ENCODE measurements at regions not wholly inside any gene's neighbourhood (a gene's known extent, or its start where the extent isn't known, plus 50 kb on each side); places are given as distances from the start of the nearest gene placed in this dataset.

GRCh38 chr22:49234459-49234858 lies 593.2 kb downstream of the BRD1 start:
- Histone ChIP-seq H2BK15ac (ENCODE audit: low read length) (no peak overlapping the region), H2BK5ac (ENCODE audit: low read length) (no peak overlapping the region), H3K14ac (ENCODE audit: low read length) (no peak overlapping the region), H2BK12ac (ENCODE audit: low read length) (no peak overlapping the region), H2AK5ac (ENCODE audit: low read depth, low read length) (no peak overlapping the region), H2AFZ (ENCODE audit: low read length) (no peak overlapping the region), H3K4me3 (ENCODE audit: low read length in 2 of 2) (no peak overlapping the region), H3K4me2 (ENCODE audit: insufficient read depth, low read length, poor library complexity, severe bottlenecking) (no peak overlapping the region), H3K9me3 (replicated peaks in 1 of 2; ENCODE audit: control insufficient read depth in 2 of 2, insufficient read depth in 1 of 2, low read depth in 1 of 2, low read length in 2 of 2) (no peaks in the 10 kb centered on the region), H3K23ac (ENCODE audit: low read depth, low read length, poor library complexity) (no peak overlapping the region), H3K18ac (ENCODE audit: low read length) (no peak overlapping the region), H3K36me3 (replicated peaks in 1 of 2; ENCODE audit: control insufficient read depth in 2 of 2, insufficient read depth in 2 of 2, low read length in 2 of 2) (no peaks in the 10 kb centered on the region), H3K27ac (replicated peaks; ENCODE audit: low read length) (no peak overlapping the region), H3K9ac (ENCODE audit: low read depth, low read length, poor library complexity) (no peak overlapping the region), H3K4ac (ENCODE audit: low read length) (no peak overlapping the region), H3K79me1 (ENCODE audit: low read depth, low read length) (peaks cover 1% of the 10 kb centered on the region), H4K8ac (ENCODE audit: low read depth, low read length) (no peak overlapping the region), H3K27me3 (ENCODE audit: control insufficient read depth in 3 of 3, insufficient read depth in 3 of 3, low read depth in 1 of 3, low read length in 3 of 3) (no peaks in the 10 kb centered on the region), H4K91ac (ENCODE audit: low read depth, low read length, poor library complexity) (no peak overlapping the region), H2BK120ac (ENCODE audit: low read depth, low read length) (no peak overlapping the region), H3K4me1 (ENCODE audit: control insufficient read depth in 2 of 2, insufficient read depth in 1 of 2, low read depth in 1 of 2, low read length in 2 of 2) (peaks cover 0 to 18% of the 10 kb centered on the region in 2 donors)
- WGBS, 2 donors (ENCODE audit: extremely low coverage in 2 of 2, insufficient read length in 2 of 2, insufficient replicate concordance in 1 of 2): no CpG with 5 or more reads among the region's 3 CpGs
- no peak for DNase-seq (ENCODE audit: low spot score)

- Histone ChIP-seq H3K27ac (replicated peaks; ENCODE audit: low read length) (no peak overlapping the region), H2BK15ac (ENCODE audit: low read length) (no peak overlapping the region), H3K9me3 (replicated peaks in 1 of 2; ENCODE audit: control insufficient read depth in 2 of 2, insufficient read depth in 1 of 2, low read depth in 1 of 2, low read length in 2 of 2) (no peaks in the 10 kb centered on the region), H4K8ac (ENCODE audit: low read depth, low read length) (no peak overlapping the region), H4K91ac (ENCODE audit: low read depth, low read length, poor library complexity) (no peak overlapping the region), H3K79me1 (ENCODE audit: low read depth, low read length) (no peaks in the 10 kb centered on the region), H2BK5ac (ENCODE audit: low read length) (no peak overlapping the region), H3K4me1 (ENCODE audit: control insufficient read depth in 2 of 2, insufficient read depth in 1 of 2, low read depth in 1 of 2, low read length in 2 of 2) (peaks cover 0 to 18% of the 10 kb centered on the region in 2 donors), H3K27me3 (ENCODE audit: control insufficient read depth in 3 of 3, insufficient read depth in 3 of 3, low read depth in 1 of 3, low read length in 3 of 3) (no peaks in the 10 kb centered on the region), H2AFZ (ENCODE audit: low read length) (no peak overlapping the region), H3K4me3 (ENCODE audit: low read length in 2 of 2) (no peak overlapping the region), H3K36me3 (replicated peaks in 1 of 2; ENCODE audit: control insufficient read depth in 2 of 2, insufficient read depth in 2 of 2, low read length in 2 of 2) (no peaks in the 10 kb centered on the region), H2BK12ac (ENCODE audit: low read length) (no peak overlapping the region), H3K4ac (ENCODE audit: low read length) (no peak overlapping the region), H3K23ac (ENCODE audit: low read depth, low read length, poor library complexity) (no peak overlapping the region), H3K9ac (ENCODE audit: low read depth, low read length, poor library complexity) (no peak overlapping the region), H2BK120ac (ENCODE audit: low read depth, low read length) (no peak overlapping the region), H3K18ac (ENCODE audit: low read length) (peak overlapping the region; percentile 8), H3K14ac (ENCODE audit: low read length) (no peak overlapping the region), H2AK5ac (ENCODE audit: low read depth, low read length) (no peak overlapping the region), H3K4me2 (ENCODE audit: insufficient read depth, low read length, poor library complexity, severe bottlenecking) (no peak overlapping the region)
- WGBS, 2 donors (ENCODE audit: extremely low coverage in 2 of 2, insufficient read length in 2 of 2, insufficient replicate concordance in 1 of 2): no CpG with 5 or more reads among the region's 16 CpGs
- no peak for DNase-seq (ENCODE audit: low spot score)
Observed at GRCh38 chr22:49233507-49234100, 594.1 kb downstream of the BRD1 start.

GRCh38 chr22:49232319-49233067 lies 595.2 kb downstream of the BRD1 start:
- peak overlapping the region; percentile 17 for H2AK5ac ChIP-seq (ENCODE audit: low read depth, low read length)
- DNase-seq (ENCODE audit: low spot score): peak; percentile 26
- no peak overlapping the region for H2BK120ac ChIP-seq (ENCODE audit: low read depth, low read length)
- no peak overlapping the region for H2BK5ac ChIP-seq (ENCODE audit: low read length)
- H2BK15ac ChIP-seq (ENCODE audit: low read length): no peak overlapping the region
- H3K14ac ChIP-seq (ENCODE audit: low read length): no peak overlapping the region
- no peaks in the 10 kb centered on the region for H3K79me1 ChIP-seq (ENCODE audit: low read depth, low read length)
- no peak overlapping the region for H2AFZ ChIP-seq (ENCODE audit: low read length)
- no peak overlapping the region for H3K18ac ChIP-seq (ENCODE audit: low read length)
- no peak overlapping the region for H3K4ac ChIP-seq (ENCODE audit: low read length)
- H3K27me3 ChIP-seq (ENCODE audit: control insufficient read depth in 3 of 3, insufficient read depth in 3 of 3, low read depth in 1 of 3, low read length in 3 of 3): no peaks in the 10 kb centered on the region
- H3K4me2 ChIP-seq (ENCODE audit: insufficient read depth, low read length, poor library complexity, severe bottlenecking): no peak overlapping the region
- no peak overlapping the region for H3K9ac ChIP-seq (ENCODE audit: low read depth, low read length, poor library complexity)
- H2BK12ac ChIP-seq (ENCODE audit: low read length): no peak overlapping the region
- H4K91ac ChIP-seq (ENCODE audit: low read depth, low read length, poor library complexity): no peak overlapping the region
- no peaks in the 10 kb centered on the region for H3K9me3 ChIP-seq (replicated peaks in 1 of 2; ENCODE audit: control insufficient read depth in 2 of 2, insufficient read depth in 1 of 2, low read depth in 1 of 2, low read length in 2 of 2)
- H3K27ac ChIP-seq (replicated peaks; ENCODE audit: low read length): no peak overlapping the region
- H3K36me3 ChIP-seq (replicated peaks in 1 of 2; ENCODE audit: control insufficient read depth in 2 of 2, insufficient read depth in 2 of 2, low read length in 2 of 2): no peaks in the 10 kb centered on the region
- H4K8ac ChIP-seq (ENCODE audit: low read depth, low read length): no peak overlapping the region
- no CpG with 5 or more reads among the region's 23 CpGs for WGBS, 2 donors (ENCODE audit: extremely low coverage in 2 of 2, insufficient read length in 2 of 2, insufficient replicate concordance in 1 of 2)
- no peak overlapping the region for H3K23ac ChIP-seq (ENCODE audit: low read depth, low read length, poor library complexity)
- H3K4me1 ChIP-seq (ENCODE audit: control insufficient read depth in 2 of 2, insufficient read depth in 1 of 2, low read depth in 1 of 2, low read length in 2 of 2): peaks cover 0 to 18% of the 10 kb centered on the region in 2 donors
- H3K4me3 ChIP-seq (ENCODE audit: low read length in 2 of 2): no peak overlapping the region

GRCh38 chr22:49230194-49230577 lies 597.5 kb downstream of the BRD1 start:
- WGBS, 2 donors (ENCODE audit: extremely low coverage in 2 of 2, insufficient read length in 2 of 2, insufficient replicate concordance in 1 of 2): no CpG with 5 or more reads among the region's 3 CpGs
- no peaks in the 10 kb centered on the region for H3K79me1 ChIP-seq (ENCODE audit: low read depth, low read length)
- H3K27me3 ChIP-seq (ENCODE audit: control insufficient read depth in 3 of 3, insufficient read depth in 3 of 3, low read depth in 1 of 3, low read length in 3 of 3): no peaks in the 10 kb centered on the region

More at GRCh38 chr22:49230194-49230577, 597.5 kb downstream of the BRD1 start:
- Histone ChIP-seq H3K14ac (ENCODE audit: low read length) (no peak overlapping the region), H3K27ac (replicated peaks; ENCODE audit: low read length) (no peak overlapping the region), H3K23ac (ENCODE audit: low read depth, low read length, poor library complexity) (no peak overlapping the region), H3K4me2 (ENCODE audit: insufficient read depth, low read length, poor library complexity, severe bottlenecking) (no peak overlapping the region), H2BK120ac (ENCODE audit: low read depth, low read length) (no peak overlapping the region), H3K36me3 (replicated peaks in 1 of 2; ENCODE audit: control insufficient read depth in 2 of 2, insufficient read depth in 2 of 2, low read length in 2 of 2) (no peaks in the 10 kb centered on the region), H2AK5ac (ENCODE audit: low read depth, low read length) (no peak overlapping the region), H3K4ac (ENCODE audit: low read length) (no peak overlapping the region), H3K18ac (ENCODE audit: low read length) (no peak overlapping the region), H2AFZ (ENCODE audit: low read length) (no peak overlapping the region), H4K91ac (ENCODE audit: low read depth, low read length, poor library complexity) (no peak overlapping the region), H3K4me3 (ENCODE audit: low read length in 2 of 2) (peak overlapping the region in 1 of 2 donors; percentile 33), H3K9ac (ENCODE audit: low read depth, low read length, poor library complexity) (no peak overlapping the region), H3K4me1 (ENCODE audit: control insufficient read depth in 2 of 2, insufficient read depth in 1 of 2, low read depth in 1 of 2, low read length in 2 of 2) (peaks cover 0 to 11% of the 10 kb centered on the region in 2 donors), H4K8ac (ENCODE audit: low read depth, low read length) (no peak overlapping the region), H2BK15ac (ENCODE audit: low read length) (no peak overlapping the region), H2BK12ac (ENCODE audit: low read length) (no peak overlapping the region), H2BK5ac (ENCODE audit: low read length) (no peak overlapping the region), H3K9me3 (replicated peaks in 1 of 2; ENCODE audit: control insufficient read depth in 2 of 2, insufficient read depth in 1 of 2, low read depth in 1 of 2, low read length in 2 of 2) (no peaks in the 10 kb centered on the region)
- peak; percentile 50 for DNase-seq (ENCODE audit: low spot score)
